Activated naive CD8-positive, alpha-beta T cell treated with anti-CD3 and anti-CD28 coated beads for 36 hours (primary cell): ENCODE measurements at regions not wholly inside any gene's neighbourhood (a gene's known extent, or its start where the extent isn't known, plus 50 kb on each side); places are given as distances from the start of the nearest gene placed in this dataset.
"Not testable (repeated sequence)": the region's sequence is repeated elsewhere in the genome, so short reads cannot be mapped to it uniquely, and the experiment has no call there.

Experiments
- DNase-seq: peaks from one replicate; pipeline ENCODE4 v3.0.0; 2021
- H3K27ac Mint-ChIP-seq: one replicate; pipeline ENCODE4 v1.8.0; 2022; ENCODE audit warnings: mild to moderate bottlenecking, moderate library complexity, mixed read lengths
- H3K27me3 Mint-ChIP-seq: one replicate; pipeline ENCODE4 v1.8.0; 2022; ENCODE audit warnings: mild to moderate bottlenecking, mixed read lengths
- H3K36me3 Mint-ChIP-seq: one replicate; pipeline ENCODE4 v1.8.0; 2021; ENCODE audit warnings: mild to moderate bottlenecking, mixed read lengths
- H3K4me1 Mint-ChIP-seq: one replicate; pipeline ENCODE4 v1.8.0; 2021; ENCODE audit warnings: mixed read lengths
- H3K4me3 Mint-ChIP-seq: one replicate; pipeline ENCODE4 v1.8.0; 2022; ENCODE audit warnings: mild to moderate bottlenecking, moderate library complexity, mixed read lengths
- H3K9me3 Mint-ChIP-seq: one replicate; pipeline ENCODE4 v1.8.0; 2022; ENCODE audit warnings: mixed read lengths

DNA sequence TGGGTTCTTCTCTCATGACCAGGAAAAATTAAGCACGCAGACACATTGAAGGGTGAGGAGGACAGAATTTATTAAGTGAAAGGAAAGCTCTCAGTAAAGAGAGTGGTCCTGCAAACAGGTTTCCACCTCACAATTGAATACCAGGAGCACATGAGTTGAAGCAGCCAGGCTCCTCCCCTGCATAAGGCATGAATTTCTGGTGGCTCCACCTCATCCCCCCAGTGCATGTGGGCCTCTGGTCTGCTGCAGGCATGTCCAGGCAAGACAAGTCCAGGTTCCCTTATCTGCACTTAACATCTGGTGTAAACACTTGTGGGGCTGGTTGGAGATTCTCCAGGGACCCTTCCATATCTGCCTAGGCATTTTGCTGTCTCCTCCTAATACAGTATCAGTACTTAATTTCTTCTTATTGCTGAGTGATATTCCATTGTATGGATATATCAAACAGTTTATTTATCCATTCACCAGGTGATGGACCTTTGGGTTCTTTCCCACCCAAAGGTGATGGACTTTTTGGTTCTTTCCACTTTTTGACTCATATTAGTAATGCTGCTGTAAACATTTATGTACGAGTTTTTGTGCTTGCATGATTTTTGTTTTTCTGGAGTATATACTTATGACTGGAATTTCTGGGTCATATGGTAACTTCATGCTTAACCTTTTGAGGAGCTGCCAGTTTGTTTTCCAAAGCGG is 104.3 kb upstream of the ZNF519 start:
- not testable (repeated sequence) for H3K4me1 Mint-ChIP-seq, H3K27me3 Mint-ChIP-seq, DNase-seq, H3K27ac Mint-ChIP-seq, H3K9me3 Mint-ChIP-seq, H3K36me3 Mint-ChIP-seq, H3K4me3 Mint-ChIP-seq

DNA sequence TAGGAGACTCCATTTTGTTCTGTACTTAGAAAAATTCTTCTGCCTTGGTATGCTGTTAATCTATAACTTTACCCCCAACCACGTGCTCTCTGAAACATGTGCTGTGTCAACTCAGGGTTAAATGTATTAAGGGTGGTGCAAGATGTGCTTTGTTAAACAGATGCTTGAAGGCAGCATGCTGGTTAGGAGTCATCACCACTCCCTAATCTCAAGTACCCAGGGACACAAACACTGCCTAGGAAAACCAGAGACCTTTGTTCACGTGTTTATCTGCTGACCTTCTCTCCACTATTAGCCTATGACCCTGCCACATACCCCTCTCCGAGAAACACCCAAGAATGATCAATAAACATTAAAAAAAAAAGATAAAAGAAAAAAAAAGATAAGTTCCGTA is 93.0 kb upstream of the ZNF519 start:
- H3K27ac Mint-ChIP-seq, DNase-seq, H3K4me3 Mint-ChIP-seq, H3K9me3 Mint-ChIP-seq, H3K27me3 Mint-ChIP-seq, H3K4me1 Mint-ChIP-seq: not testable (repeated sequence)
- peaks cover 22% of the 10 kb centered on the region for H3K36me3 Mint-ChIP-seq

DNA sequence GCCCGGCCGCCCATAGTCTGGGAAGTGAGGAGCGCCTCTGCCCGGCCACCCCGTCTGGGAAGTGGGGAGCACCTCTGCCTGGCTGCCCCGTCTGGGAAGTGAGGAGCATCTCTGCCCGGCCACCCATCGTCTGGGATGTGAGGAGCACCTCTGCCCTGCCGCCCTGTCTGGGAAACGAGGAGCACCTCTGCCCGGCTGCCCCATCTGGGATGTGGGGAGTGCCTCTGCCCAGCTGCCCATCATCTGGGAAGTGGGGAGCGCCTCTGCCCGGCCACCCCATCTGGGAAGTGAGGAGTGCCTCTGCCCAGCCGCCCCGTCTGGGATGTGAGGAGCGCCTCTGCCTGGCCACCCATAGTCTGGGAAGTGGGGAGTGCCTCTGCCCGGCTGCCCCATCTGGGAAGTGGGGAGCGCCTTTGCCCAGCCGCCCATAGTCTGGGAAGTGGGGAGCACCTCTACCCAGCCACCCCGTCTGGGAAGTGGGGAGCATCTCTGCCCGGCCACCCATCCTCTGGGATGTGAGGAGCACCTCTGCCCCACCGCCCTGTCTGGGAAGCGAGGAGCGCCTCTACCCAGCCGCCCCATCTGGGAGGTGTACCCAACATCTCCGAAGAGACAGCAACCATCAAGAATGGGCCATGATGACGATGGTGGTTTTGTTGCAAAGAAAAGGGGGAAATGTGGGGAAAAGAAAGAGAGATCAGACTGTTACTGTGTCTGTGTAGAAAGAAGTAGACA is 92.5 kb upstream of the ZNF519 start:
- not testable (repeated sequence) for H3K4me1 Mint-ChIP-seq, H3K27me3 Mint-ChIP-seq, DNase-seq, H3K9me3 Mint-ChIP-seq, H3K4me3 Mint-ChIP-seq, H3K27ac Mint-ChIP-seq
- H3K36me3 Mint-ChIP-seq = peaks cover 24% of the 10 kb centered on the region

DNA sequence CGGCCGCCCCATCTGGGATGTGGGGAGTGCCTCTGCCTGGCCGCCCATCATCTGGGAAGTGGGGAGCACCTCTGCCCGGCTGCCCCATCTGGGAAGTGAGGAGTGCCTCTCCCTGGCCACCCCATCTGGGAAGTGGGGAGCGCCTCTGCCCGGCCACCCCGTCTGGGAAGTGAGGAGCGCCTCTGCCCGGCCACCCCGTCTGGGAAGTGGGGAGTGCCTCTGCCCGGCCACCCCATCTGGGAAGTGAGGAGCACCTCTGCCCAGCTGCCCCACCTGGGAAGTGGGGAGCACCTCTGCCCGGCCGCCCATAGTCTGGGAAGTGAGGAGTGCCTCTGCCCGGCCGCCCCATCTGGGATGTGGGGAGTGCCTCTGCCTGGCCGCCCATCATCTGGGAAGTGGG is 91.7 kb upstream of the ZNF519 start:
- H3K27ac Mint-ChIP-seq, H3K9me3 Mint-ChIP-seq, H3K4me1 Mint-ChIP-seq, H3K4me3 Mint-ChIP-seq, H3K27me3 Mint-ChIP-seq, DNase-seq: not testable (repeated sequence)
- peaks cover 24% of the 10 kb centered on the region for H3K36me3 Mint-ChIP-seq

DNA sequence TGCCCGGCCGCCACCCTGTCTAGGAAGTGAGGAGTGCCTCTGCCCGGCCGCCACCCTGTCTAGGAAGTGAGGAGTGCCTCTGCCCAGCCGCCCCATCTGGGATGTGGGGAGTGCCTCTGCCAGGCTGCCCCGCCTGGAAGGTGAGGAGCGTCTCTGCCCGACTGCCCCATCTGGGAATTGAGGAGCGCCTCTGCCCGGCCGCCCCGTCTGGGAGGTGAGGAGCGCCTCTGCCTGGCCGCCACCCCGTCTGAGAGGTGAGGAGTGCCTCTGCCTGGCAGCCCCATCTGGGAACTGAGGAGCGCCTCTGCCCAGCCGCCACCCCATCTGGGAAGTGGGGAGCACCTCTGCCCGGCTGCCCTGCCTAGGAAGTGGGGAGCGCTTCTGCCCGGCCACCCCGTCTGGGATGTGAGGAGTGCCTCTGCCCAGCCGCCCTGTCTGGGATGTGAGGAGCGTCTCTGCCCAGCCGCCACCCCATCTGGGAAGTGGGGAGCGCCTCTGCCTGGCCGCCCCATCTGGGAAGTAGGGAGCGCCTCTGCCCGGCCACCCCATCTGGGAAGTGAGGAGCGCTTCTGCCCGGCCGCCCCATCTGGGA is 91.1 kb upstream of the ZNF519 start:
- not testable (repeated sequence) for H3K4me1 Mint-ChIP-seq, H3K4me3 Mint-ChIP-seq, DNase-seq, H3K27ac Mint-ChIP-seq, H3K9me3 Mint-ChIP-seq, H3K27me3 Mint-ChIP-seq
- peaks cover 24% of the 10 kb centered on the region for H3K36me3 Mint-ChIP-seq

DNA sequence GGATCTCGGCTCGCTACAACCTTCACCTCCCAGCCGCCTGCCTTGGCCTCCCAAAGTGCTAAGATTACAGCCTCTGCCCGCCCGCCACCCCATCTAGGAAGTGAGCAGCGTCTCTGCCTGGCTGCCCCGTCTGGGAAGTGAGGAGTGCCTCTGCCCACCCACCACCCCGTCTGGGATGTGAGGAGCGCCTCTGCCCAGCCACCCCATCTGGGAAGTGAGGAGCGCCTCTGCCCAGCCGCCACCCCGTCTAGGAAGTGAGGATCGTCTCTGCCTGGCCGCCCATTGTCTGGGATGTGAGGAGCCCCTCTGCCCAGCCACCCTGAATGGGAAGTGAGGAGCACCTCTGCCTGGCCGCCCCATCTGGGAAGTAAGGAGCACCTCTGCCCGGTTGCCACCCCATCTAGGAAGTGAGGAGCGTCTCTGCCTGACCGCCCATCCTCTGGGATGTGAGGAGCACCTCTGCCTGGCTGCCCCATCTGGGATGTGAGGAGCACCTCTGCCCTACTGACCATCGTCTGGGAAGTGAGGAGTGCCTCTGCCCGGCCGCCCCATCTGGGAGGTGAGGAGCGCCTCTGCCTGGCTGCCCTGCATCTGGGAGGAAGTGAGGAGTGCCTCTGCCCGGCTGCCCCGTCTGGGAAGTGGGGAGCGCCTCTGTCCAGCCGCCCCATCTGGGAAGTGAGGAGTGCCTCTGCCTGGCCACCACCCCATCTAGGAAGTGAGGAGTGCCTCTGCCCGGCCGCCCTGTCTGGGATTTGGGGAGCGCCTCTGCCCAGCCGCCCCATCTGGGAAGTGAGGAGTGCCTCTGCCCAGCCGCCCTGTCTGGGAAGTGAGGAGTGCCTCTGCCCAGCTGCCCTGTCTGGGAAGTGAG is 90.4 kb upstream of the ZNF519 start:
- not testable (repeated sequence) for H3K9me3 Mint-ChIP-seq, H3K27me3 Mint-ChIP-seq, H3K4me1 Mint-ChIP-seq, H3K27ac Mint-ChIP-seq, DNase-seq, H3K4me3 Mint-ChIP-seq
- peaks cover 24% of the 10 kb centered on the region for H3K36me3 Mint-ChIP-seq

DNA sequence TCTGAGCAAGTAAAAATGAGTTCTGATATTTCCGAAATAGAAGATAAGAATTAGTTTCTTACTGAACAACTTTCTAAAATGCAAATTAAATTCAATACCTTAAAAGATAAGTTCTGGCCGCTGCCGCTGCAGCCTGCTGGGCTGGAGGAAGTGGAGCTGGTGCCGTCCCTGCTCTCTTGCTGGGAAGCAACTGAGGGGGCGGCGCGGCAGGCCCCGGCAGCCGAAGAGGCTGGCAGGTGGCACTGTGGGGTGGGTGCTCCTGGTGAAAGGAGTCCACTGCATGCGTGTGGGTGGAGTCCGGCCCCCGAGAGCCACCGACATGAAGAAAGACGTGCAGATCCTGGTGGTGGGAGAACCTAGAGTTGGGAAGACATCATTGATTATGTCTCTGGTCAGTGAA is 89.5 kb upstream of the ZNF519 start:
- peaks cover 24% of the 10 kb centered on the region for H3K36me3 Mint-ChIP-seq
- H3K27me3 Mint-ChIP-seq = no peaks in the 10 kb centered on the region
- H3K9me3 Mint-ChIP-seq = peaks cover 7% of the 10 kb centered on the region
- H3K4me1 Mint-ChIP-seq = no peaks in the 10 kb centered on the region
- no peak overlapping the region for H3K4me3 Mint-ChIP-seq
- H3K27ac Mint-ChIP-seq = no peak overlapping the region
- DNase-seq = no peak

DNA sequence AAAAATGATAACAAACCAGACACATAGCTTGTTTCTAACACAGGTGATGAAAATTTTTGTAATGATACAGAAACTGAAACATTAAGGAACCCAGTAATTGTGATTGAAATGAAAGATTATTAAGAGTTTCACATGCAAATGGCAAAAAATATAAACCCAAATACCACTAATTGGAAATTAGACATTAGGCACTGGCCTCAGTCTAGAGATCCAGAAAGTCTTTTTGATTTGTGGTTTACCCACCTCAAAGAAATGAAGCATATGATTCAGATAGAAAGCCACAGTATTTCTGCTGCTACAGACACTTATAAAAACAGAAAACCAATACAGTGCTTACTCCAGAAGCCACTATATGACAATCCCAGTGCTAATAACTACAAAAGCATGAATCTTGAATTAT is 83.7 kb upstream of the ZNF519 start:
- DNase-seq, H3K36me3 Mint-ChIP-seq, H3K4me3 Mint-ChIP-seq, H3K27ac Mint-ChIP-seq, H3K27me3 Mint-ChIP-seq, H3K4me1 Mint-ChIP-seq, H3K9me3 Mint-ChIP-seq: not testable (repeated sequence)

DNA sequence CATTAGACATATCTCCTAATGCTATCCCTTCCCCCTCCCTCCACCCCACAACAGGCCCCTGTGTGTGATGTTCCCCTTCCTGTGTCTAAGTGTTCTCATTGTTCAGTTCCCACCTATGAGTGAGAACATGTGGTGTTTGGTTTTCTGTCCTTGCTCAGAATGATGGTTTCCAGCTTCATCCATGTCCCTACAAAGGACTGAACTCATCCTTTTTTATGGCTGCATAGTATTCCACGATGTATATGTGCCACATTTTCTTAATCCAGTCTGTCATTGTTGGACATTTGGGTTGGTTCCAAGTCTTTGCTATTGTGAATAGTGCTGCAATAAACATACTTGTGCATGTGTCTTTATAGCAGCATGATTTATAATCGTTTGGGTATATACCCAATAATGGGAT is 71.2 kb upstream of the ZNF519 start:
- not testable (repeated sequence) for H3K27ac Mint-ChIP-seq, DNase-seq, H3K9me3 Mint-ChIP-seq, H3K36me3 Mint-ChIP-seq, H3K4me1 Mint-ChIP-seq, H3K4me3 Mint-ChIP-seq, H3K27me3 Mint-ChIP-seq

DNA sequence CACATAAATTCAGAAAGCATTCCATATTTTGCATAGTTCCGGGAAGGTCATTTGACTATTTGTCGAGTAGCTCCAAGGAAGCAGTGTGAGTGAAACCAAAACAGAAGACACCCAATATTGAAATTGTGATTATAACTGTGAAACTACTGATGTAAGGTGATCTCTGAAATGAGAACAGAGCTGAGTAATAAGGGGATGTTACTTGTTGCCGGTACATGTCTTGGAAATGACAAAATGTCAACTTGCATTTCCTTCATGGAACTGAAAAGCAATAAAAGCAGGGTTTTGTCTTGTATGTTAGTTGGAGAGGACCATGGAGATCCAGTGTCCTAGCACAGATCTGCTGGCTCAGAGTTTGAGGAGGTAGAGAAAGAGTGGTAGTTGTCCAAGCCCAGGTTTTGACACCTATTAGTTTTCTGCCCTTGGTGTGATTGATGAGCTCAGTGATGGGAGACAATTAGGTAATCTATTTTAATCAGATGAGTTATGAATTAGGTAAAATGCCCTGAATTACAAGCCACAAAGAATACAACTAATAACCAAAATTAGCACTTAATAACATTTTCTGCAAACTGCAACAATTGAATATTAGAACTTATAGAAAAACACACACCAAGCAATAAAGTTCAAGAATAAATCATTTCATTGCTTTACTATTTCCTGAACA is 58.7 kb upstream of the ZNF519 start:
- not testable (repeated sequence) for DNase-seq, H3K9me3 Mint-ChIP-seq, H3K27me3 Mint-ChIP-seq, H3K4me3 Mint-ChIP-seq, H3K36me3 Mint-ChIP-seq
- Mint-ChIP-seq H3K4me1 (peaks cover 13% of the 10 kb centered on the region), H3K27ac (peak overlapping the region; percentile 52)

DNA sequence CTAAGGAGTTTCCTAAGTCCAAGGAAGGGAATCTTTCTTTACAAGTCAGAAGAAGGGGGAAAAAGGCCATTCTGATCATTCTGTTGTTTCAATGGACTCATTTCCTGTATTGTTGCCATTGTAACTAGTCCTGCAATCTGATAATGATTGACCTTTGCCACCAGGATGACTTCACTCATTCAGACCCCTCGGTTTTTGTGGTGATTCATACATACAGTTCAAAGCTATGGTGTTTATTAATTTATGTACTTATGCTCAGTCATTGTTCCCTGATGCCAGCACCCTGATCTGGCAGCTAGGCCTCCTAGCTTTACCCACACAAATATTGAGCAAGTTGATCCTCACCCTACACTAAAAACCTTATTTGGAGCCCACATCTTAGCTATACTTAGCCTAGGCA is 57.6 kb upstream of the ZNF519 start:
- Mint-ChIP-seq H3K4me1 (peaks cover 13% of the 10 kb centered on the region), H3K4me3 (no peak overlapping the region), H3K9me3 (no peaks in the 10 kb centered on the region), H3K36me3 (peaks cover 3% of the 10 kb centered on the region), H3K27me3 (no peaks in the 10 kb centered on the region), H3K27ac (peak overlapping the region; percentile 40)
- DNase-seq = no peak

DNA sequence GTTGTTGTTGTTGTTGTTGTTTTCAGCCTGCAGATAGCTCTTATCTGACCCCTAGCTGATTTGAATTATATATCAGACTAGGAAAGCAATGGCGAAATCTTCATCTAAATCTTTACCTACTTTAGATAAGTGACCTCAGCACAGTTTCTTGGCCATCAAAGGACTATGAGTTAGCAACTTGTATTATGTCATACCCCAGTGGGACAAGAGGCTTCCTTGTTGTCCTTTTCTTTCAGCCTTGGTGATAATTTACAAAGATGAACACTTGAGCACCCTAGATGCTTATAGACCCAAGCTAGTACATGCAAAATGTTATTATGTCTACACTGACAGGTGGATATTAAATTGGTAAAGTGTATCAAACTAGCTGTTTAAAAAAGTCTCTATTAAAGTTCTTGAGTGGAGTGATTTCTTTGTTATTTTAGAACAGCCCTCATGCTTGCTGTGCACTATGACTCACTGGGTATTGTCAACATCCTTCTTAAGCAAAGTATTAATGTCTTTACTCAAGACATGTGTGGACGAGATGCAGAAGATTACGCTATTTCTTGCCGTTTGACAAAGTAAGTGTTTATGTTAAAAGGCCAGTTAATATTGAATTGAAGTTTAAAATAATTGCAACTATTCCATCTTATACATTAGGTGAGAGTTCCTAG is 56.6 kb upstream of the ZNF519 start:
- not testable (repeated sequence) for DNase-seq, H3K36me3 Mint-ChIP-seq, H3K4me3 Mint-ChIP-seq, H3K27ac Mint-ChIP-seq, H3K9me3 Mint-ChIP-seq, H3K27me3 Mint-ChIP-seq
- peaks cover 13% of the 10 kb centered on the region for H3K4me1 Mint-ChIP-seq
